Endothelial cell of umbilical vein (primary cell): ENCODE measurements at regions not wholly inside any gene's neighbourhood (a gene's known extent, or its start where the extent isn't known, plus 50 kb on each side); places are given as distances from the start of the nearest gene placed in this dataset.

Experiments
- BruUV-seq: library from RNA; stranded (reverse); fragments of 400-500 nt; replicated peaks from 2 replicates; lab custom pipeline; 2021; lab: Mats Ljungman, UMichigan
- CTCF ChIA-PET: fragments of 300-600, 350-600 bp; sonication (Branson Sonifier 250); formaldehyde crosslinking; loops from one replicate; lab custom pipeline; 2021; ENCODE audit warnings: antibody characterized with exemption, inconsistent platforms; lab: Charles Lee
- POLR2A ChIA-PET: fragments of 300-600, 350-600 bp; sonication (Branson Sonifier 250); formaldehyde crosslinking; loops from one replicate; lab custom pipeline; 2021; ENCODE audit warnings: antibody characterized with exemption, inconsistent platforms; lab: Charles Lee
- DNase-seq: peaks from one replicate; pipeline ENCODE4 v3.0.0-alpha.2; 2011; ENCODE audit warnings: low read depth, low spot score
- FAIRE-seq: peaks from 2 replicates; lab custom pipeline; 2011; peaks lifted over from hg19 to GRCh38; lab: Jason Lieb, UNC
- H2AFZ ChIP-seq: 2 replicates; pipeline ENCODE4 v1.6.0; 2012; ENCODE audit warnings: low read depth, low read length, control low read depth, inconsistent platforms
- H3K27ac ChIP-seq: 2 replicates; pipeline ENCODE4 v1.5.1; 2011; ENCODE audit warnings: low read depth, mild to moderate bottlenecking, control low read depth, low read length, moderate library complexity; ENCODE audit not compliant: insufficient read depth
- H3K27me3 ChIP-seq, 2 experiments: 2 replicates each; pipeline versions ENCODE4 v1.6.0 to v1.6.1; 2011; ENCODE audit warnings: low read length in 2 of 2, mixed read lengths in 1 of 2; ENCODE audit not compliant: control insufficient read depth in 2 of 2, insufficient read depth in 2 of 2
- H3K36me3 ChIP-seq, 2 experiments: 2 replicates in 1 of 2; 3 replicates in 1 of 2; pipeline ENCODE4 v1.5.1; 2011; ENCODE audit warnings: low read length in 2 of 2, mild to moderate bottlenecking in 1 of 2, moderate library complexity in 1 of 2; ENCODE audit not compliant: control insufficient read depth in 2 of 2, insufficient read depth in 2 of 2; ENCODE audit errors: extremely low read depth in 1 of 2
- H3K4me1 ChIP-seq: 3 replicates; pipeline ENCODE4 v1.5.1; 2011; ENCODE audit warnings: mild to moderate bottlenecking, low read length; ENCODE audit not compliant: control insufficient read depth, insufficient read depth; ENCODE audit errors: extremely low read depth
- H3K4me2 ChIP-seq: 2 replicates; pipeline ENCODE4 v1.6.1; 2011; ENCODE audit warnings: low read length, control low read depth, mixed read lengths; ENCODE audit not compliant: insufficient read depth
- H3K4me3 ChIP-seq, 3 experiments: fragments of 200-600 bp in 1 of 3; sonication (generic), shearing (Covaris generic) in 1 of 3; replicated peaks in 1 of 3; 2 replicates each; pipeline ENCODE4 v1.5.1; 2011 to 2016; ENCODE audit warnings: control low read depth in 3 of 3, low read length in 3 of 3, mild to moderate bottlenecking in 2 of 3, inconsistent platforms in 1 of 3, low read depth in 1 of 3, moderate library complexity in 1 of 3; ENCODE audit not compliant: insufficient read depth in 1 of 3
- H3K79me2 ChIP-seq: 2 replicates; pipeline ENCODE4 v1.6.0; 2012; ENCODE audit warnings: low read length, inconsistent platforms; ENCODE audit not compliant: control insufficient read depth, insufficient read depth
- H3K9ac ChIP-seq: replicated peaks from 2 replicates; pipeline ENCODE3; 2011; ENCODE audit warnings: low read length, control low read depth; ENCODE audit not compliant: insufficient read depth; ENCODE audit errors: extremely low read depth
- H3K9me1 ChIP-seq: replicated peaks from 3 replicates; pipeline ENCODE4 v1.6.0; 2011; ENCODE audit warnings: mild to moderate bottlenecking, low read length; ENCODE audit not compliant: control insufficient read depth, insufficient read depth; ENCODE audit errors: extremely low read depth
- H3K9me3 ChIP-seq: replicated peaks from 2 replicates; pipeline ENCODE4 v1.5.1; 2012; ENCODE audit warnings: low read length, inconsistent platforms; ENCODE audit not compliant: control insufficient read depth, insufficient read depth
- H4K20me1 ChIP-seq: replicated peaks from 2 replicates; pipeline ENCODE3; 2011; ENCODE audit warnings: mild to moderate bottlenecking, low read length; ENCODE audit not compliant: control insufficient read depth, insufficient read depth; ENCODE audit errors: extremely low read depth
- CTCF ChIP-seq, 2 donors: IDR thresholded peaks; 1 replicate in 1 of 2; 2 replicates in 1 of 2; pipeline ENCODE4 v1.5.1; 2011; ENCODE audit warnings: low read length in 2 of 2, mild to moderate bottlenecking in 2 of 2, moderate library complexity in 2 of 2, control low read depth in 1 of 2, inconsistent platforms in 1 of 2, low read depth in 1 of 2; ENCODE audit not compliant: insufficient read depth in 1 of 2; ENCODE audit errors: extremely low read depth in 1 of 2
- EZH2 ChIP-seq: IDR thresholded peaks from 2 replicates; pipeline ENCODE4 v1.6.1; 2012; ENCODE audit warnings: borderline replicate concordance, low read depth, mild to moderate bottlenecking, moderate library complexity, low read length, inconsistent platforms; ENCODE audit not compliant: severe bottlenecking
- FOS ChIP-seq: IDR thresholded peaks from 2 replicates; pipeline ENCODE4 v1.6.1; 2011; ENCODE audit warnings: mild to moderate bottlenecking, low read length, moderate library complexity, borderline replicate concordance; ENCODE audit not compliant: insufficient read depth
- GATA2 ChIP-seq: IDR thresholded peaks from 2 replicates; pipeline ENCODE4 v1.7.0; 2011; ENCODE audit warnings: low read depth, mild to moderate bottlenecking, moderate library complexity, mixed read lengths, low read length; ENCODE audit not compliant: insufficient read length, insufficient read depth
- JUN ChIP-seq: IDR thresholded peaks from 2 replicates; pipeline ENCODE4 v1.6.1; 2011; ENCODE audit warnings: borderline replicate concordance, low read depth; ENCODE audit not compliant: insufficient read length, insufficient read depth
- MAX ChIP-seq: IDR thresholded peaks from 2 replicates; pipeline ENCODE4 v1.6.1; 2011; ENCODE audit not compliant: insufficient read depth, insufficient read length
- MYC ChIP-seq: IDR thresholded peaks from one replicate; pipeline ENCODE4 v1.6.1; 2011; ENCODE audit warnings: mild to moderate bottlenecking, low read depth, low read length
- POLR2A ChIP-seq: IDR thresholded peaks from 2 replicates; pipeline ENCODE4 v1.6.1; 2012; ENCODE audit warnings: low read depth, mild to moderate bottlenecking, control low read depth, low read length
- POLR2AphosphoS5 ChIP-seq: IDR thresholded peaks from 2 replicates; pipeline ENCODE4 v1.6.1; 2012; ENCODE audit warnings: low read depth, mild to moderate bottlenecking, control low read depth, low read length, moderate library complexity; ENCODE audit not compliant: insufficient read depth
- dilution Hi-C: fragments of 300-500 bp; cut with MboI; formaldehyde crosslinking; loops from one replicate; pipeline ENCODE4 v1.15.0; 2019; ENCODE audit warnings: low sequenced_read_pairs; ENCODE audit not compliant: extremely low pct_ligation_motif_present
- intact Hi-C: fragments of 100-400 bp; cut with micrococcal nuclease; formaldehyde crosslinking; loops from one replicate; pipeline ENCODE4 v1.10.0; 2022

GRCh38 chr5:133819977-133820471 is 148.4 kb downstream of the C5orf15 start:
- H3K4me2 ChIP-seq = no peak overlapping the region
- no peaks in the 10 kb centered on the region for H3K79me2 ChIP-seq
- no peaks in the 10 kb centered on the region for H3K9me1 ChIP-seq
- BruUV-seq = no TSS peak
- peaks cover 25 to 31% of the 10 kb centered on the region in 2 experiments for H3K27me3 ChIP-seq
- ChIA-PET POLR2A (no interaction called here), CTCF (no interaction called here)
- H3K9ac ChIP-seq = no peak overlapping the region
- H3K36me3 ChIP-seq = no peaks in the 10 kb centered on the region
- no peak overlapping the region for H2AFZ ChIP-seq
- intact Hi-C loops (no loop called here), dilution Hi-C loops (no loop called here)
- no peak overlapping the region for H3K27ac ChIP-seq
- TF ChIP-seq MAX = no peak
- TF ChIP-seq JUN = no peak
- no peak for TF ChIP-seq GATA2
- no peak for TF ChIP-seq MYC
- TF ChIP-seq CTCF (IDR thresholded peaks at IDR 0.05; ENCODE audit: extremely low read depth in 1 of 2, insufficient read depth in 1 of 2, low read depth in 1 of 2, low read length in 2 of 2) = no peak
- TF ChIP-seq FOS = no peak
- no peak for TF ChIP-seq POLR2AphosphoS5
- TF ChIP-seq EZH2 = no peak
- TF ChIP-seq POLR2A = no peak
- FAIRE-seq = no peak
- DNase-seq = peak; percentile 5
- H3K9me3 ChIP-seq = no peaks in the 10 kb centered on the region
- H4K20me1 ChIP-seq = no peaks in the 10 kb centered on the region
- no peaks in the 10 kb centered on the region for H3K4me1 ChIP-seq
- H3K4me3 ChIP-seq = no peak overlapping the region
